ENCODE measurements at regions not wholly inside any gene's neighbourhood (a gene's known extent, or its start where the extent isn't known, plus 50 kb on each side); places are given as distances from the start of the nearest gene placed in this dataset.

DNA sequence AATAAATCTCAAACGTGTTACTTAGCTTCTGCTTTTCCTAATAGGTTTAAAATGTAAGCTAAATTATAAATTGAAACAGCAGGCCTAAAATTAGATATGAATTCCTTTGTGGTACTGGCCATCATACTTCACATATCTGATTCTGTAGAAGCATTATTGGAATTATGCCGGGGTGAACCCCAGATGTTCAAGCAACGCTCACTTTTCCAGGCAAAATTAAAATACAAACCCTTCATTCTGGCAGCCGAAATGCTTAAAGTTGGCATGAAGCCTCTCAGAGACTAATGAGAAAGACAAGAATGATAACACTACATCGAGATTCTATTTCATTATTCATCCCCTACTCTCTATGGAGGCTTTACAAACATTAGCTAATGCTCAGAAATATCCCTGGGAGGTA lies 1352.7 kb upstream of the ADGRL2 start:
- DNase-seq (ENCODE audit: low spot score) (no peak), ATAC-seq (ENCODE audit: insufficient number of reproducible peaks, low FRiP score, low read depth) (no peak)
- H3K4me3 ChIP-seq: no peak overlapping the region
- H3K4me1 ChIP-seq (ENCODE audit: control insufficient read depth in 1 of 2, low read depth in 2 of 2): no peaks in the 10 kb centered on the region
- no peak for TF ChIP-seq CTCF (IDR thresholded peaks at IDR 0.05)
- H3K27ac ChIP-seq: no peak overlapping the region
- H3K27me3 ChIP-seq (replicated peaks; ENCODE audit: insufficient read depth): no peaks in the 10 kb centered on the region
- no peaks in the 10 kb centered on the region for H3K9me3 ChIP-seq
- no peaks in the 10 kb centered on the region for H3K36me3 ChIP-seq

DNA sequence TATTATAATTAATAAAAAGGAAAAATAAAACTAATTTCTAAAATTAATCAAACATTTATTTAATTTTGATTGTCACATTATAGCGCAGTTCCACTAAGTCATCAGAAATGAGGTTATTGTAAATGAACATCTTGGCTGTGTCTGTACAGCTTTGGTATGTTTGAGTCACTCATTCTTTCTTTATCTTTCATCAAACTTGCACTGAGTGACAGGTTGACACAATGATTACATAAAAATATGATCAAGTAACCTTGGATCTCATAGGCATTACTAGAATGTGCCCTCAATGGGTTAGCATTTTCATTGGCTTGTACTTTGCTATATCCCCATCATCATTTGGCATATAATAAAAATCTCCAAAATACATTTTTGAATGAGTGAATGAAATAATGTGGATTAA lies 1353.2 kb upstream of the ADGRL2 start:
- Histone ChIP-seq H3K9me3 (no peaks in the 10 kb centered on the region), H3K27ac (no peak overlapping the region), H3K4me3 (no peak overlapping the region), H3K4me1 (ENCODE audit: control insufficient read depth in 1 of 2, low read depth in 2 of 2) (no peaks in the 10 kb centered on the region), H3K27me3 (replicated peaks; ENCODE audit: insufficient read depth) (no peaks in the 10 kb centered on the region), H3K36me3 (no peaks in the 10 kb centered on the region)
- no peak for TF ChIP-seq CTCF (IDR thresholded peaks at IDR 0.05)
- ATAC-seq (ENCODE audit: insufficient number of reproducible peaks, low FRiP score, low read depth): no peak
- no peak for DNase-seq (ENCODE audit: low spot score)

DNA sequence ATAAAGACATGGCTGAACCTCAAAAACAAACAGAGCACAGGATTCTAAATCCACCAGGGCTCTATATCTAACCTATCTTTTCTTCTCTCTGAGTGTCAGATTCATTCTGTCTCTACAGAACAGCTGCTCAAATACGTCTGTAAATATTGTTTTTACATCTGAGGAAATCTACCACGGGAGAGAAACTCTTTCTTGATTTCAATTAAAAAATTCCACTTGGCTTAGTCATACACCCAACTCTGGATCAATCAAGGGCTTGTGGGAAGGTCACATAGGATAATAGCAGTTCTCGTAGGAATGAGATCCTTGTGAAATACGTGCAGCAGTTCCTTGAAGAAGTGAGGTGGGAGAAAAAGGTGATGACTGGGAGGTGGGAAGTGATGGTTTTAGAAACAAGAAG lies 1355.7 kb upstream of the ADGRL2 start:
- no peaks in the 10 kb centered on the region for H3K27me3 ChIP-seq (replicated peaks; ENCODE audit: insufficient read depth)
- H3K36me3 ChIP-seq: no peaks in the 10 kb centered on the region
- H3K9me3 ChIP-seq: no peaks in the 10 kb centered on the region
- DNase-seq (ENCODE audit: low spot score) (no peak), ATAC-seq (ENCODE audit: insufficient number of reproducible peaks, low FRiP score, low read depth) (no peak)
- TF ChIP-seq CTCF (IDR thresholded peaks at IDR 0.05): no peak
- no peak overlapping the region for H3K27ac ChIP-seq
- H3K4me3 ChIP-seq: no peak overlapping the region
- H3K4me1 ChIP-seq (ENCODE audit: control insufficient read depth in 1 of 2, low read depth in 2 of 2): no peaks in the 10 kb centered on the region

- H3K27ac ChIP-seq: no peak overlapping the region
- TF ChIP-seq CTCF (IDR thresholded peaks at IDR 0.05): no peak
- H3K9me3 ChIP-seq: no peaks in the 10 kb centered on the region
- no peaks in the 10 kb centered on the region for H3K4me1 ChIP-seq (ENCODE audit: control insufficient read depth in 1 of 2, low read depth in 2 of 2)
- H3K27me3 ChIP-seq (replicated peaks; ENCODE audit: insufficient read depth): no peaks in the 10 kb centered on the region
- H3K4me3 ChIP-seq: no peak overlapping the region
- DNase-seq (ENCODE audit: low spot score): no peak
- H3K36me3 ChIP-seq: no peaks in the 10 kb centered on the region
- ATAC-seq (ENCODE audit: insufficient number of reproducible peaks, low FRiP score, low read depth): no peak
Observed at GRCh38 chr1:80444171-80444570, 1356.6 kb upstream of the ADGRL2 start.

- DNase-seq (ENCODE audit: low spot score) (no peak), ATAC-seq (ENCODE audit: insufficient number of reproducible peaks, low FRiP score, low read depth) (no peak)
- no peaks in the 10 kb centered on the region for H3K27me3 ChIP-seq (replicated peaks; ENCODE audit: insufficient read depth)
- no peaks in the 10 kb centered on the region for H3K36me3 ChIP-seq
- no peak overlapping the region for H3K27ac ChIP-seq
- H3K4me1 ChIP-seq (ENCODE audit: control insufficient read depth in 1 of 2, low read depth in 2 of 2): no peaks in the 10 kb centered on the region
- H3K4me3 ChIP-seq: no peak overlapping the region
- no peaks in the 10 kb centered on the region for H3K9me3 ChIP-seq
- no peak for TF ChIP-seq CTCF (IDR thresholded peaks at IDR 0.05)
Observed at GRCh38 chr1:80441664-80442063, 1359.1 kb upstream of the ADGRL2 start.
